ENCODE measurements at regions not wholly inside any gene's neighbourhood (a gene's known extent, or its start where the extent isn't known, plus 50 kb on each side); places are given as distances from the start of the nearest gene placed in this dataset.
"Not testable (repeated sequence)": the region's sequence is repeated elsewhere in the genome, so short reads cannot be mapped to it uniquely, and the experiment has no call there.

GRCh38 chr13:87961546-87961945, 290.4 kb downstream of the SLITRK5 start:
- Histone ChIP-seq H3K9me3 (ENCODE audit: low read depth, low read length) (peaks cover 2% of the 10 kb centered on the region), H2AFZ (ENCODE audit: low read length) (no peak overlapping the region), H3K79me2 (ENCODE audit: insufficient read depth, low read length) (no peaks in the 10 kb centered on the region), H3K27me3 (ENCODE audit: insufficient read depth, low read length) (no peaks in the 10 kb centered on the region), H3K4me2 (ENCODE audit: insufficient read depth, low read length) (no peak overlapping the region), H3K4me3 (ENCODE audit: insufficient read depth, low read length) (no peak overlapping the region), H3K4me1 (ENCODE audit: insufficient read depth, low read length) (no peaks in the 10 kb centered on the region), H4K20me1 (ENCODE audit: insufficient read depth, low read length) (no peaks in the 10 kb centered on the region), H3K36me3 (ENCODE audit: insufficient read depth, low read length) (no peaks in the 10 kb centered on the region), H3K27ac (ENCODE audit: low read depth, low read length) (no peak overlapping the region)
- TF ChIP-seq CTCF (IDR thresholded peaks at IDR 0.05; ENCODE audit: extremely low read depth, low read depth, low read length), result no peak
- no peak for DNase-seq (ENCODE audit: insufficient read length, low spot score, missing footprints)

GRCh38 chr13:87972568-87972967, 301.4 kb downstream of the SLITRK5 start:
- Histone ChIP-seq H2AFZ (ENCODE audit: low read length) (no peak overlapping the region), H3K27me3 (ENCODE audit: insufficient read depth, low read length) (no peaks in the 10 kb centered on the region), H3K9me3 (ENCODE audit: low read depth, low read length) (no peaks in the 10 kb centered on the region), H3K4me3 (ENCODE audit: insufficient read depth, low read length) (no peak overlapping the region), H3K27ac (ENCODE audit: low read depth, low read length) (no peak overlapping the region), H3K4me1 (ENCODE audit: insufficient read depth, low read length) (no peaks in the 10 kb centered on the region), H3K4me2 (ENCODE audit: insufficient read depth, low read length) (no peak overlapping the region), H4K20me1 (ENCODE audit: insufficient read depth, low read length) (no peaks in the 10 kb centered on the region), H3K36me3 (ENCODE audit: insufficient read depth, low read length) (no peaks in the 10 kb centered on the region), H3K79me2 (ENCODE audit: insufficient read depth, low read length) (no peaks in the 10 kb centered on the region)
- no peak for DNase-seq (ENCODE audit: insufficient read length, low spot score, missing footprints)
- TF ChIP-seq CTCF (IDR thresholded peaks at IDR 0.05; ENCODE audit: extremely low read depth, low read depth, low read length), result no peak

- H4K20me1 ChIP-seq (ENCODE audit: insufficient read depth, low read length), result no peaks in the 10 kb centered on the region
- H3K27me3 ChIP-seq (ENCODE audit: insufficient read depth, low read length), result no peaks in the 10 kb centered on the region
- TF ChIP-seq CTCF (IDR thresholded peaks at IDR 0.05; ENCODE audit: extremely low read depth, low read depth, low read length), result no peak
- no peaks in the 10 kb centered on the region for H3K4me1 ChIP-seq (ENCODE audit: insufficient read depth, low read length)
- no peak overlapping the region for H3K4me3 ChIP-seq (ENCODE audit: insufficient read depth, low read length)
- no peaks in the 10 kb centered on the region for H3K9me3 ChIP-seq (ENCODE audit: low read depth, low read length)
- no peak overlapping the region for H2AFZ ChIP-seq (ENCODE audit: low read length)
- DNase-seq (ENCODE audit: insufficient read length, low spot score, missing footprints), result no peak
- no peak overlapping the region for H3K4me2 ChIP-seq (ENCODE audit: insufficient read depth, low read length)
- no peaks in the 10 kb centered on the region for H3K36me3 ChIP-seq (ENCODE audit: insufficient read depth, low read length)
- no peaks in the 10 kb centered on the region for H3K79me2 ChIP-seq (ENCODE audit: insufficient read depth, low read length)
- no peak overlapping the region for H3K27ac ChIP-seq (ENCODE audit: low read depth, low read length)
Measured at GRCh38 chr13:87975035-87975434, 303.9 kb downstream of the SLITRK5 start.

- H2AFZ ChIP-seq (ENCODE audit: low read length); DNase-seq (ENCODE audit: insufficient read length, low spot score, missing footprints); H3K27me3 ChIP-seq (ENCODE audit: insufficient read depth, low read length); H3K79me2 ChIP-seq (ENCODE audit: insufficient read depth, low read length); H3K36me3 ChIP-seq (ENCODE audit: insufficient read depth, low read length); H4K20me1 ChIP-seq (ENCODE audit: insufficient read depth, low read length); H3K4me3 ChIP-seq (ENCODE audit: insufficient read depth, low read length); H3K27ac ChIP-seq (ENCODE audit: low read depth, low read length); H3K4me1 ChIP-seq (ENCODE audit: insufficient read depth, low read length); H3K9me3 ChIP-seq (ENCODE audit: low read depth, low read length); H3K4me2 ChIP-seq (ENCODE audit: insufficient read depth, low read length): not testable (repeated sequence)
Measured at GRCh38 chr13:87976650-87977049, 305.5 kb downstream of the SLITRK5 start.

GRCh38 chr13:87981416-87981815, 310.2 kb downstream of the SLITRK5 start:
- H3K9me3 ChIP-seq (ENCODE audit: low read depth, low read length), result no peaks in the 10 kb centered on the region
- DNase-seq (ENCODE audit: insufficient read length, low spot score, missing footprints), result no peak
- no peaks in the 10 kb centered on the region for H3K36me3 ChIP-seq (ENCODE audit: insufficient read depth, low read length)
- H3K27ac ChIP-seq (ENCODE audit: low read depth, low read length), result no peak overlapping the region
- no peak overlapping the region for H3K4me2 ChIP-seq (ENCODE audit: insufficient read depth, low read length)
- H4K20me1 ChIP-seq (ENCODE audit: insufficient read depth, low read length), result no peaks in the 10 kb centered on the region
- TF ChIP-seq CTCF (IDR thresholded peaks at IDR 0.05; ENCODE audit: extremely low read depth, low read depth, low read length), result no peak
- H2AFZ ChIP-seq (ENCODE audit: low read length), result no peak overlapping the region
- H3K4me3 ChIP-seq (ENCODE audit: insufficient read depth, low read length), result no peak overlapping the region
- no peaks in the 10 kb centered on the region for H3K79me2 ChIP-seq (ENCODE audit: insufficient read depth, low read length)
- no peaks in the 10 kb centered on the region for H3K27me3 ChIP-seq (ENCODE audit: insufficient read depth, low read length)
- no peaks in the 10 kb centered on the region for H3K4me1 ChIP-seq (ENCODE audit: insufficient read depth, low read length)

Measured in osteoblast (primary cell).